NCI-H2081 (cell line): ENCODE measurements at regions not wholly inside any gene's neighbourhood (a gene's known extent, or its start where the extent isn't known, plus 50 kb on each side); places are given as distances from the start of the nearest gene placed in this dataset.
A peak's percentile ranks its signal among the peaks of the same experiment; 100 is the strongest.

Source experiments
- DNase-seq, 2 experiments: peaks; one replicate each; lab custom pipeline; 2025; lab: John Stamatoyannopoulos, UW

DNA sequence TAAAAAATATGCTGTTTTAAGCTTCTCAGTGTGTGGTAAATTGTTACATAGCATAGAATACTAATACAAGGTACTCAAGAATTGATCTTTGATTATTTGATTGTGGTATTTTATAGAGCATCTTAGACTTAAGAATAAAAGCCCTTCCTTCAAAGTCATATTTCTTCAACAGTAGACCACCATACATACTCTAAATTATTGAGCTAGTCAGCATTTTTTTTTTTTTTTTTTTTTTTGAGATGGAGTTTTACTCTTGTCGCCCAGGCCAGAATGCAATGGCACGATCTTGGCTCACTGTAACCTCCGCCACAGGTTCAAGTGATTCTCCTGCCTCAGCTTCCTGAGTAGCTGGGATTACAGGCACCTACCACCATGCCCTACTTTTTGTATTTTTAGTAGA, 436.7 kb upstream of the LUZP2 start:
- no peak for DNase-seq

DNA sequence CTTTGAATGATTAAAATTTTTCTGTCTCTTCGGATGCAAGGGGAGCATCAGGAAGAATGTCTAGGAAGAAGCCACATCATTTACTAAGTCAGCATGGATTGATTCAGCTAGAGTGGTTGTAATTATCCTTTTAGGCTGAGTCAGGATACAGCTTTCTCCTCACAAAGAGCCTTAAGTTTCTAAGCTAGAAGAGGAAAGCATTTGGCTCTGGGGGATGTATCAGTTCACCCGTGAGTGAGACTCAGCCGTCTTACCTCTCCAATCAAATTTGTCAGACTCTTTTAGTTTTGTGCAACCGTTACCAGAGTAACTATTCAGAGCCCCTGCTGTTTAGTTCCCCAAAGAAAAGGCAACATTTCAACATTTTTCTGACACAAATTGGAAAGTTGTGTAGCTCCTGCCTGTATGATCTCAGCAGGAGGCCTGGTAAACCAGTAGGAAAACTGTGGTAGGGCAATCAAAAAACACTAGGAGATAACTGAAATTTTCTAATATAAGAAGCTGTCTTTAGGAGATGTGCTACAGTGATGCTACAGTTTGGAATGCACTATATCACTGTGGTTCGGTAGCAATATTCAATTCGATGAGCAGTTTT, 432.4 kb upstream of the LUZP2 start:
- no peak for DNase-seq

DNA sequence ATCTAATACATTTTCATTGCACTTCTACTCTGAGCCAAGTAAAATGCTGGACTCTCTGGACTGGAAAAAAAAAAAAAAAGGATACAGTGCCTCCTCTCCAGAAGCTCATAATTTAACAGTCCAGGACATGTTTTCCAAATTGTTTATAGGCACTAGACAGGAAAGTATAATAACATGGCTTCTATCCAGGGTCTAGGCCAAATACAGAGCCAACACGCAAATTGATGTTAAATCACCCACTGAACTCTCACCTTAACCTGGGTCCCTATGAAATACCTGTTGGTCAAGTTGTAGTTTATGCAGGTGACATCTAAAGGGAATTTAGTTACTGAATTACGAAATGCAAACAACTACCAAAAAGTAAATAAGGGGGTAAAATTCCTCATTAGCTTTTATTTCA, 428.7 kb upstream of the LUZP2 start:
- DNase-seq = no peak

DNA sequence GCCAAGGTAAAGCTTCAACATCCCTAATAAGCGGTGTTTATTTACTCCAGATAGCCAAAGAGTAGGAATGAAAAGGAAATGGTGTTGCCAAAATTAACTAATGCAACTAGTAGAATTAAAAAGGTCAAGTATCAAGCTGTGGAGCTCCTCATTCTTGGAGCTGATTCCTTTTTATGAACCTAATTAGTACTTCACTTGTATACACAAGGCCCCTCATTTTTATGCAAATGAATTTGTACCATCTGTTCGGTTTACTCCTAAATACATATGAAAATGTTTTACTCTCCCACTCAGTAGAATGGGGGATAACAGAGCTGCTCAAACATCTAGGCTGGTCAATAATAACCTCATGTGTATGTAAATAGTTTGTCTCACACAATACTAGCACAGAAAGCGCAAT, 426.4 kb upstream of the LUZP2 start:
- peak in 1 of 2 experiments; percentile 28 for DNase-seq

DNA sequence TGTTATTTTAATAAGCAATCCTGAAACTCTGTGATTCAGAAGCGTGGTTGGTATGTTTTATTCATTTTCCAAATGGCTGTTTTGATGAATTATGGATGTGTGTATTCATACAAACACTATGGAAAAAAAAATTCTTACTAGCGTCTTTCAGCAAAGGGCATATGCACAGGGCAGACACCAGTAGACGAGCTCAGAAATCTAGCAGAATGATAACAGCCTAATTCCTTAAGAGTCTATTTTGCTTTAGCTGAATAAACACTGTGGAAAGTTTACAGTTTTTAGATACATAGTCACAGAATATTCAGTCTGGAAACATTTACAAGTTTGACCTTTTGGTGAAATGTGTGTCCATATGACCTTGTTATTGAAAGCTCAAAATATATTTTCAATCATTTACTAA, 418.8 kb upstream of the LUZP2 start:
- no peak for DNase-seq

DNA sequence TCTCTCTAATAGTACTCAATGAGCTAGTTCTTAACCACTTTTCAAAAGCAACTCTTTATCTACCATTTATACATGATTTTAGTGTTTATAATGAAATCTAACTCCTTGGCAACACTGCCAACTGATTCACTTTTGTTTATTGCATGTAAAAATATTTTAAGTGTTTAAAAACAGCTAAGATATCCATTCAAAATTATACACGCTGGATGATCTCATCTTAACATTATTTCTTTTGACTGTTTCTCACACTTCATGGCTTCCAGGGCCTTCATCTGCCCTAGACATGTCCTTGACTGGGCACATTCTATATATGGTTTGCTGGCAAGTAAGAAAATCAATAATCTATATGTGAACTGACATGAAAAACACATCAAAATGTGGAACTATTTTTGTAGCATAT, 414.6 kb upstream of the LUZP2 start:
- no peak for DNase-seq

DNA sequence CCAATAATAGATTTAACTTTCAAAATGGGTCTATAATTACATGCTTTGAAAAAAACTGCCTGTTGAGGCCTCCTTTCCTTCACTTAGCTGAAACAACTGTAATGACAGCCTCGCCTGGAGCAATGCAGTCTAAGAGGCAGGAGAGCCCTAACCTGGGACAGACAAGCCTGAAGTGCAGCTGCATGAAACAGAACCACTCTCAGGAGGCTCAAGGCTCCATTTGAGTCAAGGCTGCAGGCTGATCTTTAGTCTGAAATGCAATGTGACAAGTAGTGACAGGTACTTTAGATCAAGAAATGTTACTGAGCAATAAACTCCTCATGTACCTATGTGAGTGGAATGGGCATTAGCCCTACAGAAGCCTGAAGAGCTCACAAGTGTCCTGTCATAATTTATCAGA, 414.0 kb upstream of the LUZP2 start:
- no peak for DNase-seq

DNA sequence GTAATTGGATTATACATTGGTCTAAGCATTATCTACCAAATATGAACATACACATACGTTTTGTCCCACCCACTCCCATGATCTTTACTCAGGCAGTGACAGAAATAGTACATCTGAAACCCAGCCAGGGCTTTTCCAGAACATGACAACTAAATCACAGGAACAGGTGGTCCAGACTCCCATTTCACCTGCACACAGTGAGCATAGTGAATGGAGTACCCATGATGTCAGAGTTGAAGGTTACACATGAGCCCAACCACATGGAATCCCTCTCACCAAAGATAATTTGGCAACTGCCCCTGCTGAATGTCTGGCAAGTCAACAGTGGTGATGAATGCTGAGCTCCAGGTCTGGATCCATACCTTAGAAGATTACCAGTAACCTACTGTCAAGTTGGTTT, 411.9 kb upstream of the LUZP2 start:
- no peak for DNase-seq

DNA sequence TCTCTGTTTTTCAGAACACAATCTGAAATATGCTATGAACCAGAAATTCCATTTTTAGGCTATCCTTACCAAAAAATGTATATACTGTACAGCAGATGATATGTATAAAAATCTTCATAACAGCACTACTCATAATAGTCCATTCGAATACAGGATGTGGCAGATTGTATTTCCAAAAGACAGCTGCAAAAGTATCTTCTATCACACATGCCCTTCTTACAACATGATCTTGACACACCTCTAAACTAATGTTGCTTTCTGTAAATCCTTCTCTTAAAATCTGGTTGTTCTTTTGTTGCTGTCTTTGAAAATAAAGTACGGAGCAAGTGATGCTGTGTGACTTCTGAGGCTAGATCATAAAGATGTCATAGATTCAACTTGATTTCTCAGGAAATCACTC, 409.9 kb upstream of the LUZP2 start:
- DNase-seq = no peak

DNA sequence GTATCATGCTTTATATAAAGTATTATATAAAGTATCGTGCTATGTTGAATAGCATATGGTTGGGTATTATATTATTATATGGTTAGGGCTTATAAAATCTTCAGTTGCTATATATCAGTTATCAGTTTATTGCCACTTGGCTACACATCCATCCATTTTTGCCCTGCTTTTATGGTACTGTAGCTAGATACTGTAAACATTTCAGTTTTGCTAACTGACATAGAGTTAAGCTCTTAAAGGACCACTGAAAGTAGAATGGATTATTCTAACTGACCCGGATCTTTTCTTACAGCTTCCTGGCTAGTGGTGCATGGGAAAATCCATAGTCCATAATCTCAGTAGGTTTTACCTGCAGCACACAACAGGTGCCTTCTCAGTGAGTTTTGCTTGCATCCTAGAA, 405.3 kb upstream of the LUZP2 start:
- DNase-seq = no peak

DNA sequence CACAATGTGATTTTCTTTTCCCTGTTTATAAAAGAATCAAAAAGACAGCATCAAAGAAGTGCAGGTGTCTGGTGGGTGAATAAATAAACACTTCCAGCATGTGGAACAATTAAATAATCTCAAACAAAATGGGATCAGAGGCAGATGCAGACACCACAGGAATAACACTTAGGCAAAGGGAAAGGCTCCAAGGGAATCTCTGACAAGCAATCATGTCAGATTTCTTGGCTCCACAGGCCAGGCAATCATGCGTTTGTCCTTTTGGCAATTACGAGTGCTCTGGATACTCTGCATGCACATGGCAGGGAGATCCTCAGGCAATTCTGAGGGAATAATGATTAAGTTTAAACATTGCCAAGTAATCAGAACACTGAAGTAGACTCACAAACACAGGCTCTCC, 403.5 kb upstream of the LUZP2 start:
- DNase-seq = peak; percentile 52 to 84

DNA sequence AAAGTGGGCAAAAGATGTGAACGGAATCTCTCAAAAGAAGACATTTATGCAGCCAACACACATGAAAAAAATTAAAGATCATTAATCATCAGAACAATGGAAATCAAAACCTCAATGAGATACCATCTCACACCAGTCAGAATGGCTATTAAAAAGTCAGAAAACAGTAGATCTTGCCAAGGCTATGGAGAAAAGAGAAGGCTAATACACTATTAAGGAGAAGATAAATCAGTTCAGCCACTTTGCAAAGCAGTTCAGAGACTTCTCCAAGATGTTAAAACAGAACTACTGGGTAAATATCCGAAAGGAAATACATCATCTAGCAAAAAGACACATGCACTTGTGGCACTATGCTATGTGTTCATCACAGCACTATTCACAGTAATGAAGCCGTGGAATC, 388.2 kb upstream of the LUZP2 start:
- DNase-seq = no peak

DNA sequence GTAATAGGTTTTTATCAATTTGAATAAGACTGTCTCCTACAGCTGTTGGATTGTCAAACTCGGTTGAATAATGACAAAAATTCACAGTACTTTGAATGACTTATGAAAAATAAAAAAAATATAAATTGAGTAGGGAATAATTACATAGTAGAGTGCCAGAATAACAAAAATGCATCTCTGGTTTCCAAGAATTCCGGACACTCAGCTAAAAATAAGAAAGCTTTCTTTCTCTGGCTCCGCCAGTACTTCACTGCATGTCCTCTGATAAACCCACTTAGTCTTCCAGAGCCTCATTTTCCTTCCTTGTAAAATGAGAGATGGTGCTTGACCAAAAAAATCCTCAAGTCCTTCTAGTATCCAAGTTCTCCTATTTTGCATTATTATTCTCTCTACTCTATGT, 374.6 kb upstream of the LUZP2 start:
- no peak for DNase-seq

DNA sequence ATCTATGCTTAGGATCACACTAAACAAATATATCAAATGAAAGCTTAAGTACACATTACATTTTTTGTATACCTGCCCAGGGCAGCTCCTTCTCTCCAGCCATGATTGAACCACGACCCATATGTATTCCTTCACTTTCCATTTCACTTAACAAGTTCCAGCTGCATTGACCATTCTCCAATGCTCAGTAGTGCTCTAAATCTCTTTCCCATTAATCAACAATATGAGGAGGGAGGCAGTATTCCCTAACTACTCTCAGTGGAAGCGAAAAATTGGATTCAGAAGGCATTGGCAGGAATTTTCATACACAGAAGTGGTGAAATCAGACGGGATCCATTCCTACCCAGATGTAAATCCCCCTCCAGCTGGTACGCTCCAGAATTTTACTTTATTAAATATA, 372.0 kb upstream of the LUZP2 start:
- DNase-seq = no peak

DNA sequence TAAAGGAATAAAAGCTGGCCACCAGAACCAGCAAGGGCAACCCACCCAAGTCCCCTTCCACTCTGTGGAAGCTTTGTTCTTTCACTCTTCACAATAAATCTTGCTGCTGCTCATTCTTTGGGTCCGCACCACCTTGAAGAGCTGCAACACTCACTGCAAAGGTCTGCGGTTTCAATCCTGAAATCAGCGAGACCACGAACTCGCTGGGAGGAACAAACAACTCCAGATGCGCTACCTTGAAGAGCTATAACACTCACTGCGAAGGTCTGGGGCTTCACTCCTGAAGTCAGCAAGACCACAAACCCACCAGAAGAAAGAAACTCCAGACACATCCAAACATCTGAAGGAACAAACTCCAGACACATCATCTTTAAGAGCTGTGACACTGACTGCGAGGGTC, 365.2 kb upstream of the LUZP2 start:
- DNase-seq = no peak

DNA sequence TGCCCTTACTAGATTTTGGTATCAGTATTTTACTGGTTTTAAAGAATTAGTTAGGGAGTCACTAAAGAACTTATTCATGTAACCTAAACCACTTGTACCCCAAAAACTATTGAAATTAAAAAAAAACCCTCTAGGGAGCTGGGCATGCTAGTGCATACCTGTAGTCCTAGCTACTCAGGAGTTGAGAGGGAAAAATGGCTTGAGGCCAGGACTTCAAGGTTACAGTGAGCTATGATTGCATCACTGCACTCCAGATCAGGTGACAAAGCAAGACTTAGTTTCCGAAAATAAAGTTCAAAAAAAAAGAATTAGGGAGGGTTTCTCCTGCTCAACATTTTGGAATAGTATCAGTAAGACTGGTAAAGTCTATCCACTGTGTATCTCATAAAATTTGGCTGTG, 364.4 kb upstream of the LUZP2 start:
- no peak for DNase-seq

DNA sequence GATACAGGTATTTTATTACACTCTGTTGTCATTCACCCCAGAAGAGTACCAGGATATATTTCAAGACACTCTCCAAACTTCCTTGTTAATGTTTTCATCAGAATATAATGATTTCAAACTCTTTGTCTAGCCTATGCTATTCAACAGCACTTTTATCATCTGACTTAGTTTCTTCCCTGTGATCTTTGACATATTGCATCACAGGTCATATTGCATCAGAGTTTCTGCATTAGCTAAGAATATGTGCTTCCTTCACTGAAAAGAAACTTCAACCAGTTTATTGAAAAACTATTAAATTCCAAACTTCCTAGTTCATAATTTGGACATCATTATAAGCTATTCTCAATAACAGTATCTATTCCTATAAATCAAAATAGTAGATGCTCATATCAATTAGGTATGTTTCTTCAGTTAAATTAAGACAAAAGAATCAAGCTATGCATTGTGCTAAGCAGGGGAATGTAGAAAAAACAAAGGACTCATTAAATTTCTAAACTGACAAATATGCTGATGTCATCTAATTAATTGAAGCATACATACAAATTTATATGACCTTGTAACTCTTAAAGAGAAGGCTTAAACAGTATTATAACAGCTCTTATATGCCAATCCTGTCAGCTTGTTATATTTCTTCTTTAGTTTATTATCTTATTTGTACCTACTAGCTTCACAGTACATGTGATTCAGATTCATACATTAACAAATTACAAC, 361.8 kb upstream of the LUZP2 start:
- no peak for DNase-seq

DNA sequence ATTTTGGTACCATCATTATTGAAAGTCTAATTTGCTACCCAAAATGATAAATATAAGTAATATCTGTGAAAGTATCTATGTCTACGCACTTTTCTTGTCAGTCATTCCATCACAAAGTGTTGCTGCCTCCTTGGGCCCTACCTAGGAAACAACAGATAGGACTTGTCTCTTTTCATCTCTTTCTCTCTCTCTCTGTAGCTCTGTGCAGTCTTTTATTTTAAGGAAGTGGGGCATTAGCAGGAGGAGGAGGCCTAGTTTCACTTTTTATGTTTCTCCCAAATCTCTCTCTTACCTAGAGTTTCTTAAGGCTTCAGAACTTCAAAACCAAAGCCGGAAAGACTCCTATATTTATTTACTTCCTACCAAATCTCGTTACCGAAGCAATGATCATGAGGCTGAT, 354.8 kb upstream of the LUZP2 start:
- DNase-seq = no peak

DNA sequence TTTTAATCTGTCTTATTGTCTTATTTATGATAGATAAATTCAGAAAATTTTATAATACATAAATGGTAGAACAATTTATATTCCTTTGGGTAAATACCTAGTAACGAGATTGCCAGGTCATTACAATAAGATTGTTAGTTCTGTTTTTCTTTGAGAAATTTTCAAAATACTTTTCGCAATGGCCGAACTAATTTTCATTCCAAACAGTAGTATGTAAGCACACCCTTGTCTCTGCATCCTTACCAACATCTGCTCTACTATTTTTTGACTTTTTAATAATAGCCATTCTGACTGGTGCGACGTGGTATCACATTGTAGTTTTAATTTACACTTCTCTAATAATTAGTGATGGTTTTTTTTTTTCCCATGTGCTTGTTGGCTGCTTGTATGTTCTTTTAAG, 351.4 kb upstream of the LUZP2 start:
- DNase-seq = no peak

DNA sequence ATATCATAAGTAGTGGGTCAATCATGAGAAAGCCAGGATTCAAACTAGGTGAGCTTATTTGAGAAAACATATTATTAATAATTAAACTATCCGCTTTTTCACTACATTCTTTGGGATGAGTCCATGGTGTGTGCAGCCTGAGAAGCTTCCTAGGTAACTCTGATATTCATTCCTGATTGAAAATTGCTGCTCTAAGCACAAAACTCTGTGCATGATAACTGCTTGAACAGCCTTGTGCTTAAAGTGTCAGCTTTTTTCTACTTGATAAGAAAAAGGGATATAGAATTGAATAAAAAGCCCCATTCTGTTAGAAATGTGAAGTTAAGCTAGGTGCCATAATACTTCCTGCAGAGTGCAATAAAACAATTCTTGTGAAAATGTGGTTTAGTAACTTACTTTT, 343.5 kb upstream of the LUZP2 start:
- DNase-seq = no peak

DNA sequence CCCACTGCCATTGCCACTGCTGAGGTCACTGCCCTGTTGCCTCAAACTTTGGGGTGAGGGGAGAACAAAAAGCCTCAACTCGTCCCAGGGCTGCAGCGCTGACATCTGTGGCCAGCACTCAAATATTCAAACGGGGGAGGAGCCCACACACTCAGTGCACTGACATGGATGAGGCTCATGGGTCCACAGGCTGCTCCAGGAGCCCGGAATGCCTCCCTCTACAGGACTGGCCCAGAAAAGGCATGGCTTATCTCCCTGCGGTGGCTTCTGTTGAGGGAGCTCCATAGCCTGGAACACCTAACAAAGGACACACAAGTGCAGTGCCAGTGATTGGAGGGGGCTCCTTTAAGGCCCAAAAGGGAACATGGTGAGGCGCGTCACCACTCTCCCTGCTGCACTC, 341.1 kb upstream of the LUZP2 start:
- DNase-seq = no peak

DNA sequence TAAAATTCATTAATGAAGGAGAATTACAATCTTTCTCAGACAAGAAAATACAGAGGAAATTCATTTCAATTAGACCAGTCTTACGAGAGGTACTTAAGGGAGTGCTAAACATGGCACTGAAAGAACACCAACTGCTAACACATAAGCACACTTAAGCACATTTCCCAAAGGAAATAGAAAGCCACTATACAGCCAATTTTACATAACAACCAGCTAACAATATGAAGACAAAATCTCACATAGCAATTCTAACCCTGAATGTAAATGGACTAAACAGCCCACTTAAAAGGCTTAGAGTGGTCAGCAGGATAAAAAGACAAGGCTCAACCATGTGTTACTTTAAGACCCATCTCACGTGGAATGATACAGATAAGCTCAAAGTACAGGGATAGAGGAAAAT, 339.5 kb upstream of the LUZP2 start:
- no peak for DNase-seq

DNA sequence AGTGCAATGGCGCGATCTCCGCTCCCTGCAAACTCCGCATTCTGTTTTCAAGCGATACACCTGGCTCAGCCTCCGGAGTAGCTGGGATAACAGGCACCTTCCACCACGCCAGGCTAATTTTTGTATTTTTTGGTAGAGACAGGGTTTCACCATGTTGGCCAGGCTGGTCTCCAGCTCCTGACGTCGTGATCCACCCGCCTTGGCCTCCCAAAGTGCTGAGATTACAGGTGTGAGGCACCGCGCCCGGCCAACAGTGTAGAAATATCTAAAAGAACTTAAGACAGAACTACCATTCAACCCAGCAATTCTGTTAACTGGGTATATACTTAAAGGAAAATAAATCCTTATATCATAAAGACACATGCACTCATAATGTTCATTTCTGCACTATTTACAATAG, 335.3 kb upstream of the LUZP2 start:
- DNase-seq = no peak

DNA sequence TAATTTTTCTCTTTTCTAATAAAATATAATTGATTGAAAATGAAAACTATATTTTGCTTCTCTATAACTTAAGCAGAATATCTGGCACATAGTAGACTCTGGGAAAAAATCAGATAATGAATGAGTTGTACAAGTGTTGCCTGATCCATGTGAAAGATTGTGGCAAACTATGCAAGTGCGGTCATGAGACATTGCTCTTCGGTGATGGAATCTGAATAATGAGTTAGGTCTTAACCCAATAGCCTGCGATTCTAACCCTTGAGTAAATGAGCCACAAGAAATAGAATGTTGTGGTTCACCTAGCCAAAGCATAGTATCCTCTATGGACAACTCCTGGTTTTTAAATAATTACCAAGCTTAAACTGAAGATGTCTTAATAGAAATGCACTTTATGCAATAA, 333.7 kb upstream of the LUZP2 start:
- DNase-seq = no peak
